Amniotic stem cell (primary cell): ENCODE measurements at regions not wholly inside any gene's neighbourhood (a gene's known extent, or its start where the extent isn't known, plus 50 kb on each side); places are given as distances from the start of the nearest gene placed in this dataset.

ENCODE experiments used
- DNase-seq: peaks from one replicate; lab custom pipeline; 2025; lab: John Stamatoyannopoulos, UW

DNA sequence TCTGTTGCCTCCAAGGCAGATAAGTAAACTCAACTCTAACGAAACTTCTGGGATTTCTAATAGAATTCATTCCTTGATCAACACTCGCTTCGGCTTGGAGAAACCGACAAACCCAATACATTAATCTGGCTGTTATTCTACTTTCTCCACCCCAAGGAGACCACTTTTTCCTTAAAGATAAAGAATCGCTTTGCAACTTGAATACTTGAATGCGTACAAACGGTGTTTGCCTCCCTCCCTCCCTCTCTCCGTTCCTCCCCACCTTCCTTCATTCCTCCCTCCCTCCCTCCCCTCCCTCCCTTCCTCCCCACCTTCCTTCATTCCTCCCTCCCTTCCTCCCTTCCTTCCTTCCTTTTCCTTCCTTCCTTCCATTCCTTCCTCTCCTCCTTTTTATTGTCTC lies 432.6 kb downstream of the HAPSTR1 start:
- no peak for DNase-seq

DNA sequence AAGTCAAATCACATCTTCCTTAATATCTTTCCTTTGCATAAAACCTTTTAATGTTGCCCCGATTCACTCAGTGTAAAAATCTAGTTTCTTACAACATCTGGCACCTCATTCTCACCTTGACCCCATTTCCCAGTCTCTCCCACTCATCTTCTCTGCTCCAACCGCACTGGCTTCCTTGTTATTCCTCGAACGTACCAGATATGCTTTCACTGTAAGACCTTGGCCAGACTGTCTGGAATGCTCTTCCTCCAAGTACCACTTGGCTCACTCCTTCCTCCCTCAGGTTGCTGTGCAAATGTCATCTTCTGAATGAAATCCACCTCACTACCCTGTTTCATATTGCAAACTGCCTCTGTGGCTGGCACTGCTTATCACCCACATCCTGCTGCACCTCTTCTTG lies 433.6 kb downstream of the HAPSTR1 start:
- DNase-seq, result no peak

DNA sequence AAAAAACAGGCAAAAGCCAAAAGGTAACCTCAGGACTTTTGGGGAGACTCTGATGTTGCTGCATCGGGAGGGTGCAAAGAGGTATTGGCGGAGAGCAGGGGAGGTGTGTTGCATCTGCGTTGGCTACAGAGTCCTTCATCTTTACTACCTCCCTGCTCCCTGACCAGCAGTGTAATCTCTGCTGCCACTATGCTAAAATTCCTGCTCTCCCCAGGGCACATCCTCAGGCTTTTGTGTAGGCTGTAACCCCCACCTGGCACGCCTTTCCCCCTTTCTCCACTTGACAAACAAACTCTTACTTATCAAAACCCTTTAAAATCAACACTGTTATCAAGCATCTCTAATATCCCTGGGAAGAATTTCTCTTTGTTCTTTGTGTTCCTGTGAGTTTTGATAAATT lies 435.3 kb downstream of the HAPSTR1 start:
- DNase-seq, result no peak

DNA sequence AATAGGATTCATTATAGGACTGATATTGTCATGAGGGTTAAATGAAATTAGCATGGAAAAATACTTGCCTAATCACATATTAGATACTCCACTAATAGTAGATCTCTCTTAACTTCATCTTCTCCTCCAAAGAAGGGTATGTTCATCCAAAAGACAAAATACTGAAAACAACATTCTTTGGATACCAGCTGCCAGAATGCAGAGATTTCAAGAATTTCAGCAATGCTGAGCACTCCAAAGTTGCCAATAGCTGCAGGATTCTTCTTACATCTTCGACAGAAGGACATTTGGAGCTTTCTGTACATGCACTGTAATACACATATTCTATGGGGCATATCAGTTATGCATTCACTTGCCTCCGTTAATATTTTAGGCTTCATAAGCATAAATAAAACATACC lies 436.5 kb downstream of the HAPSTR1 start:
- no peak for DNase-seq

DNA sequence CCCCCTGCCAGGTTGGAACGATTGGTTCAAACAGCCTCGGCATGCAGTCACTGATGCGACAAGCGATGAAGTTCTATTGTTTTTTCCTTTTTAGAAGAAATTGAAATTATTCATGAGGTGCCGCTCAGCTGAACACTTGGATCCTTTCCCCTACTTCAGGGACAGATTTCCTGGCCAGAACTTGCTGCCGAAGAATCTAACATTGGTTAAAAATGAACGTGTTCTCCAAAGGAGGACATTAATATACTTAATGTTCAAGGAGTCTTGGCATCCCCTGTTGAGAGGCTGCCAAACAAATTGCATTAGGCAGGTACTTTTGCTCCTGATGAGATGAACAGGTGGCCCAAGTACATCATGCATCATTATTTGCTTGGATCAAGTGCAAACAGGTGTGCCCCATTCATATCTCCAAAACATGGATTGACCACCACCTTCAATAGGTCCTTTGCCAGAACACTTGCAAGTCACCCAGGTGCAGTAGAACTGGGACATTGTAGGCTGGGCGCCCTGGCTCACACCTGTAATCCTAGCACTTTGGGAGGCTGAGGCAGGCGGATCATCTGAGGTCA lies 437.2 kb downstream of the HAPSTR1 start:
- DNase-seq, result no peak

DNA sequence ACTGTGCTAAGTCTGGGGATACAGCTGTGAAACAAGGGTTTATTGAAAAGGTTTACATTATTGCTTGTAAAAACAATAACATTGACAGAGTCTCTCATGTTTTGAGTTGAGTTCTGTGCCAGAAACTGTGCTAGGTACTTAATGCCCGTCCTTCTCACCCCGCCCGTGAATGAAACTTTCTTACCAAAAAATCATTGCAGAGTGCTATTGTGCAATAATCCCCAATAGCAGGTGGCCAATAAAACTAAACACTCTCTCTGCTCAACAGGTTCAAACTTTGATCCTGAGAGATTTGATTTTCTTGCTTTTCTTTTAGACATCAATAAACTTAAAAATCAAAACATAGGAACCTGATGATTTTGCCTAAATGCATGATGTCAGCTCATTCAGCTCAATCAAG lies 441.6 kb downstream of the HAPSTR1 start:
- no peak for DNase-seq

DNA sequence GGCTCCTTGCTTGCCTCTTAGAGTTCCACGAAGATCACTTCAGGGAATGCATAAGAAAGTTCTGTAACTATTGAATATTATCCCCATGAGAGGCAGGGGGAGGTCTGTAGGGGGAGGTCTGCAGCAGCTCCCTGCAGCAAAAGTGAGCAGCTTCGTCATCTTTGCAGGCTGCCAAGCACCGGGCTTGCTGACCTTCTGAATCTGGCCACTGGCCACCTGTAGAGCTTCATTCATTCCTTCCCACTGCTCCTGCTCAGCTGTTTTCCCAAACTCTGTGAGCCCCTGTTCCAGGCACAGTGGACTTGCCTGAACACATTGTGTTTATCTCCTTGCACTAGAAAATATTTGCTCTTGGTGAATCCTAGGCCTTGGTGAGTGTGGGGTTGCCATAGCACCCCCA lies 443.3 kb downstream of the HAPSTR1 start:
- DNase-seq, result no peak

DNA sequence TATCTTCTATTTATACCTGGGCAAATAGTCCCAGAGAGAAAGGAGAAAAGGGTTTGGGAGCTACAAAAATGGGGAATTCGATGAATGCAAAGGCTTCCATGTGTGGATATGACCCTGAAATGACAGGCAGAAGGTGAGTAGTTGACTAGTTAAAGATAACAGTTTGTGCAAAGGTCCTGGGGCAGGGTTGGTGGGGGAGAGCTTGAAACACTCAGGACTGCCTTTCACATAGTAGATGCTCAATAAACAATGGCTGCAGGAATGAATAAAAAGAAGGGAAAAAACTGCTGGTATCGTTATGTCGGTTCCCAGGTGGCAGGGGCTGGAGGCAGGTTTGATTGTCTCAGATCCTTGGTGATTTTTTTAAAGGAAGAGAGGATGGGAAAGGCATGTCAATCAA lies 445.5 kb downstream of the HAPSTR1 start:
- DNase-seq, result no peak

DNA sequence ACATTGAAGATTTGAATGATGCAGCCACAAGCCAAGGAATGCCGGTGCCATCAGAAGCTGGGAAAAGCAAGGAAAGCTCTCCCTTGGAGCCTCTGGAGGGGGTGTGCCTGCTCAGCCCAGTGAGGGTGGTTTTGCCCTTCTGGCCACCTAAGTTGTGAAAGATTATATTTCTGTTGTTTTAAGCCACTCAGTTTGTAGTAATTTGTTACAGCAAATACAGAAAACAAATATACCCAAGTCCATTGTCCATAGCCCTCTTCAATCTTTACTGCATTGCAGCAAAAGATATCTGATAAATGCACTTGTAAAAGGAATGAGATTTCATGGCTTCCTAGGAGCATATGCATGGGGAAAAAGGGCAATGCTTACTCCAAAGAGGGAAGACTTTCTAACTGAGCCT lies 447.9 kb downstream of the HAPSTR1 start:
- DNase-seq, result no peak

DNA sequence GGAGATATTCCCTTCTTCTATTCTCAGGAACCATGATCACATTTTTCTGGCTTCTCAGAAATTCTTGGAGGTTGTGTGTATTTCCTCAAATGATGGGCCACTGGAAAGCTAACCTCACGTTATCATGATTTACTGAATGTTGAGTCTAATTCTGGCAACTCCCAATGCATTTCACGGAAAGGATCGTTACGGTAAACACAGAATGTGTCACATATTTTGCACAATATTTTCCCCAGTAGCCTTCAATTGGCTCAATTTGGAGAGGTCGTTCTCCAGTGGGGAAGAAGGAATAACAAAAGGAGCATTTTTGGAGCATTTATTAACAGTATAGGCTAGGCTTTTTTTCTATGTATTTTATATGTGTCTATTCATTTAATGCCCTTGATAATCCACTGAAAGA lies 450.3 kb downstream of the HAPSTR1 start:
- no peak for DNase-seq

DNA sequence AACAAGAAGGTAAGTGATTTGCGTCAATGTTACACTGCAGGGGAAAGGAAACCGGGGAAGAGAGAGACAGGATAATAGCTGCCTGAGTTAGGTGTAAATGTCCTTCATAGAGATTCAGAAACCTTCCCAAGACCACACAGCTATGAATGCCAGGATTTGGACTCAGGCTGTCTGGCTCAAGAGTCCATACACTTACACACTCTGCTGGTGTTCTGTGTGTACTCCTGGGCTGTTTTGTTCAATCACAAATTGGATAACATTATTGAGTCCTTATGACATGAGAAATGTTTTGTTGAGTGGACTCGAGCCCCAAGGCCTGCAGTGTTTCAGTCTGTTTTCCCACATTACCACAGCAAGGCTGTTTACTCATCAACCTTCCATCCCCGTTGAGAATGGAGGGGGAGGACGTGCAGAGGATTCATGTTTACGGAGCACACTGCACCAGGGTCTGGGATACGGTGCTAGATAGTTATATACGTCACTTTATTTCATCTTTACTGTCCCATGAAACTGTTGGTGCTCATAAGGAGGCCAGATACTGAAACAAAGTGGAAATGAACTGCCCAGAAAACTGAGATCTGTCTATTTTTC lies 450.8 kb downstream of the HAPSTR1 start:
- no peak for DNase-seq

DNA sequence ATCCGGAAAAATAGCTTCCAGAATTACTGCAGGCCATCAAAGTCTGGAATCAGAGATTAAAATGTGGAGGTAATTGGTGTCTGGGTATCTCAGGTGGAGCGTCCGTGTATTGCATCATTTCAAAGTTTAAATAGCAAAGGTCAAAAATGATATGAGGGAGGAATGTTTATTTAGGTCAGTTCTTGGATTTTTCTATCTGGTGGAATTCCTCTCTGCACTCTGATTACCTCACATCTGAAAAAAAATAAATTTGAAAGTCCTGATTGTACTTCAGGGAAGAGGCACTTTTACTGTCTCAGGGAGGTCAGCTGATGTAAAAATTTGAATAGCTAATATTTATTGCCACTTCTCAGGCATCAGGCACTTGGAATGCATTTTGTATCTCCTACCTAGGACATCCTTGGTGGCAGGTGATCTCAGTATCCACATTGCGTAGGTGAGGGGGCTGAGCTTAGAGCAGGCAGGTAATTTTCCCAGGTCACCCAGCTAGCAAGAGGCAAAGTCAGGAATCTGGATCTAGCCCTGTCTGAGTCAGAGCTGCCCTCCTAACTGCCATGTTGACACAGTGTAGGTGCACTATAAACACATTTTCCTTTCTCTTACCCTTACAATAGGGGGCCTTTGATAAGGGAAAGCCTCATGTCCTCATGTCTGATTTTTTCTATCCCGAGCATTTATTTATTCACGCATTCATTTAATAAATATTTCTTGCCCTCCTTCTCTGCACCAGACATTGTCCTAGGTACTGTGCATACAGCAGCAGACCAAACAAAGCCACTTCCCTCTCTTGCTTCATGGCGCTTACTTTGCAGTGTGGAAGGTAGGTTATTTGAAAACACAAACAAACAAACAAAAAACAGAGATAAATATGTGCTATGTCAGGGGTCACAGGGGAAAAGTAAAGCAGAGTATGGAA lies 454.3 kb downstream of the HAPSTR1 start:
- no peak for DNase-seq

DNA sequence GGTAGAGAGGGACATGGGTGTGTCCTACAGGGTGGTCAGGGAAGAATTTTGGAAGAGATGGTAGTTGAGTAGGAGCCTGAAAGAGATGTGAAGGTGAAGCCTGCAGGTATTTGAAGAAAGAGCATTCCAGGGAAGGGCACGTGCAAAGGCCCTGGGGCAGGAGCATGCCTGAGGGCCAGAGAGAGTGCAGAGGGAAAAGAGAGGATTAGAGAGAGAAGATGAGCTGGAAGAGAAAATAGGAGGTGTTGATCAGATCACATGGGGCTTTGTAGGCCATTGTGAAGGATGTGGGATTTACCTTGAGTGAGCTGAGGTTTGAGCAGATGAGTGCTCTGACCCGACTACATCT lies 455.0 kb downstream of the HAPSTR1 start:
- no peak for DNase-seq

DNA sequence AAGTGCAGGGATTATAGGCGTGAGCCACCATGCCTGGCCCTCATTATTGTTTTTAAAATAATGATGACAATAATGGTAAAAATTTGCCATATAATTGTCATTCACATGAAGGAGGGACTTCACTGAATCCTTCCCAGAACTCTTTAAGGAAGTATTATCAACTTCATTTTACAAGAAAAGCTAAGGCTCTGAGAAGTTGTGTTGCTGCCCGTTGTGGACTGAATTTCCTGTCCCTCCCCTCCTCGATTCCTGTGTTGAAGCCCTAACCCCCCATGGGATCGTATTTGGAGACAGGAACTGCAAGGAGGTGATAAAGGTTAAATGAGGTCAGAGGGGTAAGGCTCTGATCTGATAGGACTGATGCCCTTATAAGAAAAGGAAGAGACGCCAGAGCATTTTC lies 458.0 kb downstream of the HAPSTR1 start:
- DNase-seq, result no peak

DNA sequence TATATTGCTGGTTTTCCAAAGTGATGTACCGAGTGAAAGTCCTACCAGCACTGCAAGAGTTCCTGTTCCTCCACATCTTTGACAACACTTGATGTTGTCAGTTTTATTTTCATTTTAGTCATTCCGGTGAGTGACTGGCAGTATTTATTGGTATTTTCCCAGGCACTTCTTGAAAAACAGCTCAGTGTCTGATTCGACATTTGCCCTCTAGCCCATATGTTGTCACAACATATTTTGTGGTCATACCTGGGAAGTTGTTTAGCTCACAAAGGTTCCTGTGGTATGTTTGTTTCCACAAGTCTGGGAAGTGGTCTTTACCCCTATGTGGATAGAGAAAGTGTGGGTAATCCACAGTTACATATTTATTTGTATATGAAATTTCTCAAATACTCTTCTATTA lies 463.6 kb downstream of the HAPSTR1 start:
- no peak for DNase-seq

DNA sequence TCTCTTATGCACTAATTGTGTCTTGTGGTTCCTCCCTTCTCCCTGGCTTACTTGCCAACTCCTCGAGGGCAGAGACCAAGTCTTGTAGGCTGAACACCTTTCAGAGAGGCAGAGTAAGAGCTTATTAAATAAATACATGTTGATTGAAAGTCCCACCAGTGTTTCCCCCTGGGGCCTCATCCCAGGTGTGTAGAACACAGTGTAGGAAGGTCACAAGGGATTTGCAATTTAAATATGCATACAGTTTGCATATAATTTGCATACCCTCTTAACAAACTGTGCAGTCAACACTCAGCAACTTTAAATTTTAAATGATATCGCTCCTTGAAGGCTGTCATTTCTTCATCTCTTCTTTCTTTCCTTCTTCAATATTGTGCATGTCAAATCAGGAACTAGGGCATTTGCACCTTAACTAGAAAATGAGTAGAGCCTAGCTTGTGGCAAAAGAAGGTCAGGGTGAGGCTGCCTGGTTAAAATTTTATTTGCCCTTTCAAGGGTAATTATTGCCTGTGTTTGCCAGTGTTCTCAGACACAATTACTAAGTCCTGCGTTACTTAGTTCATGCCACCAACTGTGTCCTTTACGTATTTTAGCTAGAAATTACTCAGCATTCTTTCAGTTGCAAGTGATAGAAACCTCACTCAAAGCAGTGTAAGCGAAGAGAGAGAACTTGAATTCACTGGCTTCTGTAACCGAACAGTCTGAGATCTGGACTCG lies 465.7 kb downstream of the HAPSTR1 start:
- no peak for DNase-seq

DNA sequence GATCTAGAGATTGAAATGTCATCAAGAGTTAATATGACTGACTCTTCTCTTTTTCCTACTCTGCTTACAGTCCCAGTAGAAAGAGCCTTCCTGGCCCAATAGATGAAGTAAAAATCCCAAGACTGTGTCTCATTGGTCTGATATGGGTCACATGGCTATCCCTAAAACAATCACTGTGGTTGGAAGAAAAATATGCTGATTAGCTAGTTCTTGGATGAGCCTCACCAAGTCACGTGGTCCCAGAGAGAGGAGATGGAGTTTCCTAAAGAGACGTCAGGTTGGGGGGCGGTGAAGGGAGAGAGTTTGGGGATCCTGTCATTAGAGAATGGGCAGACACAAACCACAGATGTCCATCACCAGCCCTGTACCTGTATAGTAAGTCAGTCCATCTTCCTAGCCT lies 466.3 kb downstream of the HAPSTR1 start:
- no peak for DNase-seq

DNA sequence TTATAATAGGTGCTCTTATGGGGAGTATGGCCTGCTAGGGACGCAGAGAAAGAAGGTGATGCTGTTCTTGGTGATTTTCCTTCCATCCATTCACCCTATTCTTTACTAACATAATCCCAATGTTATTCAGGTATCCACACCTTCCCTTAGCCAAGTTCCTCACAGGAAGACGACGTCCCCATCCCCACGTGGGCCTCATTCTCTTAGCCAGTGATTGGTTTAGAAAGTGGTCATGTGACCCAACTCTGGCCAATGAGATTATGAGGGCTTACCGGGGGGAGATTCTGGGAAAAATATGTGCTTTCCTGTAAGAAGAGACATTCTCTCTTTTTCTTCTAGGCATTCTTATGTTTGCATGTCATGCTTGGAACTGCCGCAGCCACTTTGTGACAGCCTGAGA lies 474.7 kb downstream of the HAPSTR1 start:
- no peak for DNase-seq

DNA sequence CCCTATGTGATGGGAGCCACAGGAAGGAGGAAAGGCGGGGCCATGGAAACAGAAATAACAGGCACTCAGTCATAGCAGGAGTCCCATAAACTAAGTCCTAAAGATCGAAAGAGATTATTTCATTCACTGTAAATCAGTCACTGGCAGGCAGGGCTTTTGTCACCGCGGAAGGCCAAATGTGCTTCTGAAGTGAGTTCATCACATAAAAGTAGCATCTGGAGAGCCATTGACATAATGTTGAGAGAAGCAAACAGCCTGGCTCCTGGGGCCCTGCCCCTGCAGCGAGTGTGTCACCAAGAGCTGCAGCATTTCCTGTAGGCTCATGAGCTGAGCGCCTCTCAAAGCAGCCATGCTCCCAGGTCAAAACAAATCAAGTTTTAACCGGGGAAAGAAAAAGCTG lies 476.2 kb downstream of the HAPSTR1 start:
- DNase-seq, result no peak

DNA sequence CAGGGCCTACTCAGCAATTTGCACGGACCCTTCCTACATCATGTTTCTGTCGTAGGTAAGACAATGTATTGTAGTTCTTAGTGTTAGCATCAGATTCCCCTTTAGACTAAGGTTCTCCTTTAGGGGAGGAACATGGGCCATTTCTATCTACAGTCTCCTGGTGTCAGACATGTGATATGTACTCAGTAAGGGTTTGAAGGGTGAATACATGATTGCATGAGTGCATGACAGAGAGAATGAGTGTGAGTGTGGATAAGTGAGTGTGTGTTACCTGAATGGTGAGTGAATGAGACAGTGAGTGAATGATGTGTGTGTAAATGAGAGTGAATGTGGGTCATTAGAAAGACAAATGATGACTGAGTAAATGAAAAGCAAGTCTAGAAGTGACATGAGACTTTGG lies 476.8 kb downstream of the HAPSTR1 start:
- no peak for DNase-seq

DNA sequence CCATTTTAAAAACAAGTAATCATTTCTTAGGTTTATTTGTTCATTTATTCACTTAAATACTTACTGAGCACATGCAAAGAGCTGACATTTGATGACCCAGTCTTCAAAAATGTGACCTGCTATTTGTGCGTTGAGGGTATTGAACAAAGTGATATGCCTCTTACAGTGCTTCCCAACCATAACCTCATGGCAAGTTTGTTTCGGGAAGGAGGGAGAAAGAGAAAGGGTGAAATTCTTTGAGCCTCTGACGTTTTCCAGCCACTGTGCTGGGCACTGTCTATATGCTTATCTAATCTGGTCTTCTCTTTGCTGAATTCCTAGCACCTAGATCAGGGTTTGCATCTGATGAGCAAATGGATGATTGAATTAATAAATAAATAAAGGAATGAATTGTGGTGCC lies 479.1 kb downstream of the HAPSTR1 start:
- no peak for DNase-seq

DNA sequence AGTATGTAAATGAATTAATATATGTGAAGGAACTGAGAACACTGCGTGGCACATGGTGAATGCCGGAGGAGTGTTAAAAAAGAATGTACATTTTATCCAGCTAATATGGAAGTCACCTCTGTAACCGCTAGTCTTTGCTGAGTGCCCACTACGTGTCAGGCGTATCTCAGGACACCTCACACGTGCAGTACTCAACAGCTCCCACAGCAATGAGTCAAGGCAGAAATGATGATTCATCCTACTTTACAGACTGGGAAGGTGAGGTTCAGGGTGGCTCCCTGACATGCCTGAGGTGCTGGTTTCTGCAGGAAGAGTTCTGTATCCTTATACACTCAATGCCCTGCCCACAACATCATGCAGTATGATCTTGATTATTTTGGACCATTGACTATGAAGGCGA lies 487.0 kb downstream of the HAPSTR1 start:
- DNase-seq, result no peak

DNA sequence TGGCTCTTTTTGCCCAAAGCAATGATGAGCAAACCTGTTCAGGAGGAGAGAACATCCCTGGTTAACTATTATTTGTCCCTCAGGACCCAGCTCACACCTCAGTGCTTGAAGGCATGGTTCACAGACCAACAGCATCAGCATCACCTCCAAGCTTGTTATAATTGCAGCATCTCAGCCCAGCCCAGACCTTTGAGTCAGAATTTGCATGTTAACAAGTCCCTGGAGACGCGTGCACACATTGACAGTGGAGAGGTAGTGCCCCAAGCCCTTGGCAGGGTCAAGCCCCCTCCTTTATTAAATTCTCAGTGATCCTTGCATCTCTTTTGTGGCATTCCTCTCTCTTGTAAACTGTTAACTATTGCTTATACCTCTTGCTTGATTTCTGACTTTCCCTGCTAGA lies 488.6 kb downstream of the HAPSTR1 start:
- no peak for DNase-seq
